ENCODE measurements at regions not wholly inside any gene's neighbourhood (a gene's known extent, or its start where the extent isn't known, plus 50 kb on each side); places are given as distances from the start of the nearest gene placed in this dataset.

DNA sequence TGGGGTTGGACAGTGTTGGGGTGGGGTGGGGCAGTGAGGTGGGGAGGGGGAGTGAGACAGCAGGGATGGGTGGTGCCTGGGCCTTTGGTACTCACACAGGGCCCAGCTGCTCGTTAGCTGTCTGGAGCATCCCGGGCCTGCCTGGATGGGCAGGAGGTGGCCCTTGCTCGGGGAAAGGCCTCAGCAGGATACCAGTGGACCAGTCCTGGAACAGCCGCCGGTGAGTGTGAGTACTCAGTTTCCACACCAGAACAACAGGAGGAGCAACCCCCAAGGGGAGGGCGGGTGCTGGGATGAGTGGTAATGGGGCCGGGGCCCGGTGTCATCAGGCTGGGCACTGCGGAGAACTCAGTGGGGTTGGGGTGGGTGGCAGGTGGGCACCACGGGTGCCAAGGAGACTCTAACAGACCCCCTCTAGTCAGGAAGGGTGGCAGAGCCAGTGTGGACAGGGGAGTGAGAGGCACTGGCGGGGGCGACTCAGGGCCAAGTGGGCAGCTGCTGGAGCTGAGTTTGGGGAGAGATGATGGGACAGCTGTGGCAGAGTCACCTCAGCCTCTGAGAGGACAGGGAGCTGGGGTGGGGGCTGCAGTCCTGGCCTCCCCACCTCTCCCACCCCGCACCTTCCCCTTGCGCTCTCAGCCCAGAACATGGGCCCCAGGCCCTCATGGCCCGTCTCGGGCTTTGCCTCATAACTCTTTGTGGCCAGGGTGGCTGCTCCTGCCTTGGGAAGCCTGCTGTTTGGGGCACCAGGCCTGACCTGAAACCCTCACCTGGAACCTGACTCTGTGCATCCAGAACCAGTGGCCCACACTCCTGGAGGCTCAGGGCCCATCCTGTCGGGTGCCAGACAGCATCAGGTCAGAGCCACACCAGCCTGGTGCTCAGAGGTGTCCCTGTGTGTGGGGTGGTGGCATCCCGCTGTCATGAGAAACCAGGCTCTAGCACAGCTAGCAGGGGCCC, 52.1 kb upstream of the PRR23E start:
- Histone ChIP-seq H3K27me3 (ENCODE audit: control insufficient read depth, insufficient read depth, low read length) (no peaks in the 10 kb centered on the region), H3K79me2 (no peaks in the 10 kb centered on the region), H3K9me3 (ENCODE audit: control insufficient read depth, low read length) (no peaks in the 10 kb centered on the region), H3K27ac (no peak overlapping the region), H3K9ac (no peak overlapping the region), H2AFZ (no peak overlapping the region), H3K4me2 (ENCODE audit: low read length) (no peak overlapping the region), H3K4me1 (peaks cover 2% of the 10 kb centered on the region), H3K4me3 (ENCODE audit: low read depth, low read length) (no peak overlapping the region), H3K36me3 (ENCODE audit: control insufficient read depth, insufficient read depth, low read length) (no peaks in the 10 kb centered on the region)
- TF ChIP-seq, protein P1, sequence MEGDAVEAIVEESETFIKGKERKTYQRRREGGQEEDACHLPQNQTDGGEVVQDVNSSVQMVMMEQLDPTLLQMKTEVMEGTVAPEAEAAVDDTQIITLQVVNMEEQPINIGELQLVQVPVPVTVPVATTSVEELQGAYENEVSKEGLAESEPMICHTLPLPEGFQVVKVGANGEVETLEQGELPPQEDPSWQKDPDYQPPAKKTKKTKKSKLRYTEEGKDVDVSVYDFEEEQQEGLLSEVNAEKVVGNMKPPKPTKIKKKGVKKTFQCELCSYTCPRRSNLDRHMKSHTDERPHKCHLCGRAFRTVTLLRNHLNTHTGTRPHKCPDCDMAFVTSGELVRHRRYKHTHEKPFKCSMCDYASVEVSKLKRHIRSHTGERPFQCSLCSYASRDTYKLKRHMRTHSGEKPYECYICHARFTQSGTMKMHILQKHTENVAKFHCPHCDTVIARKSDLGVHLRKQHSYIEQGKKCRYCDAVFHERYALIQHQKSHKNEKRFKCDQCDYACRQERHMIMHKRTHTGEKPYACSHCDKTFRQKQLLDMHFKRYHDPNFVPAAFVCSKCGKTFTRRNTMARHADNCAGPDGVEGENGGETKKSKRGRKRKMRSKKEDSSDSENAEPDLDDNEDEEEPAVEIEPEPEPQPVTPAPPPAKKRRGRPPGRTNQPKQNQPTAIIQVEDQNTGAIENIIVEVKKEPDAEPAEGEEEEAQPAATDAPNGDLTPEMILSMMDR (IDR thresholded peaks at IDR 0.05) = no peak

DNA sequence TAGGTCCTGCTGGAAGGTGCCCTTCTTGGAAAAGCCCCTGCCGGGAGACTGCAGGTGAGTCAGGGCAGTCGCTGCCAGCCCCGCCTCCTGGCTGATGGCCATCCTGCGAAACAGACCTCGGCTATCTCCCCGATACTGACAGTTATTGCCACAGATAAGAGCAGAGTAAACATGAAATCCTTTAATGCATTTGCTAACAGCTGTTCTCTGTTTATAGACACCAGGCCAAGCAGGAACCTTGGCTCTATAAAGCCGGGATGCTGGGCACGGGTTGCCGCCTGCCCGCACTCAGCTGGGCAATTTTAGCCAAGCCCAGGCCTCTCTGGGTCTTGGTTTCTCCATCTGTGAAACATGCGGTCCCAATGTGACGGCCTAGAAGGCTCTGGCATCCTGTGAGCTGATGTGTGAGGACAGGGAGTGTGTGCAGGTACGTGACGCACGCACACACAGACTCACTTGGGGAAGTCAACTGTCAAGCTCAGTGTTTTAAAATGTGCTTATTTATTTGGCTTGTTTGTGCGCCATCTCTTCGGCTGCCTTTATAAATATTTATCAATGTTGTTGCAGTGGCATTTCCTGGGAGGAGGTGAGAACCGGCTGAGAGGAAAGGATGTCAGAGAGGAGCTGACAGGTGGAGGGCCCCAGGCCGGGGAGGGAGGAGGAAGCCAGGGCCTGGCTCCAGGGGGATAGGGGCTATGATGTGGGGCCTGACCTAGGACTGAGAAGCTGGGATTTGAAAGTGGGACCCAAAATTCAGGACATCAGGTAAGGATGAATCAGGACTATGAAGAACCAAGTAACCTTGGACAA, 50.8 kb upstream of the PRR23E start:
- H3K4me1 ChIP-seq = peaks cover 2% of the 10 kb centered on the region
- H3K79me2 ChIP-seq = no peaks in the 10 kb centered on the region
- TF ChIP-seq, protein P1 (IDR thresholded peaks at IDR 0.05) = no peak
- no peaks in the 10 kb centered on the region for H3K9me3 ChIP-seq (ENCODE audit: control insufficient read depth, low read length)
- H3K9ac ChIP-seq = no peak overlapping the region
- no peak overlapping the region for H3K4me3 ChIP-seq (ENCODE audit: low read depth, low read length)
- no peak overlapping the region for H3K4me2 ChIP-seq (ENCODE audit: low read length)
- H3K27me3 ChIP-seq (ENCODE audit: control insufficient read depth, insufficient read depth, low read length) = no peaks in the 10 kb centered on the region
- H2AFZ ChIP-seq = no peak overlapping the region
- H3K36me3 ChIP-seq (ENCODE audit: control insufficient read depth, insufficient read depth, low read length) = no peaks in the 10 kb centered on the region
- no peak overlapping the region for H3K27ac ChIP-seq
